CD4-positive, alpha-beta T cell treated with Interferon alpha-2 for 1 hour (primary cell): ENCODE measurements at regions not wholly inside any gene's neighbourhood (a gene's known extent, or its start where the extent isn't known, plus 50 kb on each side); places are given as distances from the start of the nearest gene placed in this dataset.

ENCODE experiments used
- DNase-seq, 2 donors: peaks; one replicate each; pipeline ENCODE4 v3.0.0-alpha.2; 2020 to 2022

DNA sequence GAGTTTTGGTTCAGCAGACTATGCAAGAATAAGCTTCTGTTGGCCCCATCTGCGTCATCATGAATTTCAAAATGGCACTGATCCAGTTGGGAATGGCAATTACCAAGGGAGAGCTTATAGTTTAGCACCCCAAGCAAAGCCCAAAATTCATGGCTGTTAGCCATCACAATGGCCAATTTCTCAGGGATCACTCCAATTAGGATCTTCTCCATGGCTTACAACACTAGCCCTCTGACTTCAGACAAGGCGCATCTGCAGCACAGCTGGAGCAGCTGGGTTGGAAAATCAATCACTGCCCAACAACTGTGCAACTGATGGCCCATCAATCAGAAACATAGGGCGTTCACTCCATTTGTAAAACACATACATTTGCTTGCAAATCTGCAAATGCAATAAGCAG, 273.6 kb downstream of the SRBD1 start:
- DNase-seq, result no peak

DNA sequence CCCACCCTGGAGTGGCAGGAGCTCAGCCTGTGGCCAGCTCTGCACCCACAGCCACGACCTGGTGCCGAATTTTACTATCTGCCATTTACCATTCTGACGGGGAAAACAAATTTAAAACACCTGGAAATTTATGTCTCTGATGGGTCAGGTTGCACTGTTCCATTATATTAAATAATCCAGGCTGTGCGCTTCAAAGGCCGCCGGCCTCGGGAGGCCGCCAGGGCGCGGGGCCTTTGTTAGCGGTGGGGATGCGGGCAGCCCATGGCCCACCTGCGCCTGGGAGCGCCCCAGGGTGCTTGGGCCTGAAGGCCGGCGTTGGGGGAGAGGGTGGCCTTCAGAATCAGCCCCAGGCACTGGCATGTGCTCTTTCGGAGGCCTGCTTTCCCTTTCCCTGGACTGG, 276.9 kb downstream of the SRBD1 start:
- DNase-seq, result no peak

GRCh38 chr2:45332567-45332966, 278.5 kb downstream of the SRBD1 start:
- DNase-seq, result no peak

DNA sequence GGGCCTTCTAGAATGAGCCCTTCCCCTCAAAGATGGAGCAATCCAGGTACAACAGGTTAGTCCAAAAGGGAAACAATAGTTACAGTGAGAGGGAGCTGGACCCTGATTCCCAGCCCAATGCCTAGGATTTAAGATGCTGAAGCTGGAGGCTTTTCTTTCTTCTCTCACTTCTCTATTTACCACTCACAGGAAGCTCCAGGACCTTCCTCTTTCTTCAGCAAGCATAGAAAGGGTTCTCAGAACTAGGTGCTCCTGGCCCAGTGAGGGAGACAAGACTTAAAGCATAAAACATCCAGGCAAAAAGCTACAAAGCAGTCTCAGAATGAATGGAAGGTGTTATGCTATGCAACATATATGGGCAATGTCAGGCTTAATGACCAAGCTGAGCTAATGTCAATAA, 279.0 kb downstream of the SRBD1 start:
- no peak for DNase-seq

GRCh38 chr2:45331410-45331786, 279.7 kb downstream of the SRBD1 start:
- DNase-seq, result no peak

GRCh38 chr2:45330637-45331409, 280.2 kb downstream of the SRBD1 start:
- no peak for DNase-seq

GRCh38 chr2:45330108-45330507, 281.0 kb downstream of the SRBD1 start:
- DNase-seq, result no peak

GRCh38 chr2:45329045-45329677, 281.9 kb downstream of the SRBD1 start:
- no peak for DNase-seq

DNA sequence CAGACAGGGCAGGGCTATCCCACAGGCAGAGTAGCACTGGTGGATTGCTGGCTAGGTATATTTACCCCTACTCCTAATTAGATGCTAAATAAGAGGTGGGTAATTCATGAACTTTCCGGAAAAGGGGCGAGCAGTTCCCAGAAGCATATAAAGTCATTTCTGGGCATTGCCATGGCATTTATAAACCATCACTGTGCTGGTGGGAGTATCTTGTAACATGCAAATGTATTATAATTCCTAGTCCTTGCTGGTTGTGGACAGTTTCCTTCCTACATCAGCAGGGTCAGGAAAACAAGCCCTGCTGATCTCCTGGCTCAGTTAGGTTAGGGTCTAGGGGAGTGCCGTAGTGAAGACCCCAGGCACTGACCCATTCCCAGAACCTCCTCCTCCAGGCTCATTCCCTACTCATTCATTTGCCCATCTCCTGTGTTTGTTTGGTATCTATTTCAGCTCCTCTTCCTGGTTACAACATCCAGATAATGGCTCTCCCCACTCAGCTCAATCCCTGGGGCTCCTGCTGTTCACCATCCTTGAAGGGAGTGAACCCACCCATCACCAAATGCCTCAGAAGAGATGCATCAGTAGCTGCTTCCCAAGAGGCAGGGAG, 282.7 kb downstream of the SRBD1 start:
- DNase-seq, result no peak

DNA sequence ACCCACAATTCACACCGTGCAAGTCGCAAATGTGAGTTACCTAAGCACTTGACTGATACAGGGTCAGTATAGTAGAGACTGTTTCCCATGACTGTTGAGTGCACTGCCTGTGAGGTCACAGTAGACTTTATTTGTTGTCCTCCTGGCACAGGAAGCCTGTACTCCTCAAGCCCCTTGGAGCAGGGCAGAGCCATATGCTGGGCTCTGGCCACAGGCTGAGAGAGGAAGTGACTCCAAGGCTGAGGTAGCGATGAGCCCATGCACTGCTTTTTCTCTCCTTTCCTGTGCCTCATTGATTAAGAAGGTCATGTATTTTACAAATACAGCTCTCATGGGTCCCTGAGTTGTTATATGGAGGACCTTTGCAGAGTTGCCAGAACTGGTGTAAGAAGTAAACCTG, 287.7 kb downstream of the SRBD1 start:
- DNase-seq, result no peak

- DNase-seq, result no peak
These were observed 290.1 kb downstream of the SRBD1 start for GRCh38 chr2:45320956-45321355.

- no peak for DNase-seq
These were observed 291.2 kb downstream of the SRBD1 start for GRCh38 chr2:45319683-45320455.

DNA sequence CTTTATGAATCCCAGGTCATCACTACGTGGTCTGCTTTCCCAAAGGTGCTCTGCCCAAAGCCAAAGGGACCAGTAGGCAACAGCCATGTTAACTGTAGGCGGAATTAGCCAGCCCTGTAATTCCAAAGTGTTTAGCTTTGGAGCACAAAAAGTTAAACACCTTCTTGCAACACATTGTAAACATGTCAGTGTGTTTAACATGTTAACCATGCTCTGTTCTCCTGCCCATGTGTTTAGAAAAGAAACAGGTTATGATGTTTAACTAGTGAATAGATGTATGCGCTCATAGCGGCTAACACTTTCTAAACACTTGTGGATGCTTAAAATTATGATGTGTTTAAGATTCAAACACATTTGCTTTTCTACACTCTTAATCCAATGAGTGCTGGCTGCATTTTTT, 292.4 kb downstream of the SRBD1 start:
- DNase-seq, result no peak

- DNase-seq, result no peak
These were observed 294.3 kb downstream of the SRBD1 start for GRCh38 chr2:45316576-45317338.

DNA sequence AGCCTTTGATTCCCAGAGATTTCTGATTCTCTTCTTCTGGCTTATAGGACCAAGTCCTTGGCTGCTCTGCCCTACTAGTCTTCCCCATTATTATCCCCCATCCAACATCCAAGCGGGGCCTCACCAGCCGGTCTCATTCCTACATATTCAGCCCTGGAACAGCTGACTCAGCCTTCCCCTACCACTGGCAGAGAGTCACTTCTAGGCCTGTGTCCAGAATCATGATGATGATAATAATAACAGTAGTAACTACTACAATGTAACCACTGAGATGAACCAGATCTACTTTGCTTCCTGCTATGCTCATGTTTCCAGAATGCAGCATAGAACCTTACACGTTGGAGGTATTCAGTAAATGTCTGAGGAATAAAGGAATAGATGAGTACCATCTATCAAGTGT, 295.2 kb downstream of the SRBD1 start:
- no peak for DNase-seq

- no peak for DNase-seq
These were observed 298.8 kb downstream of the SRBD1 start for GRCh38 chr2:45312275-45312674.

DNA sequence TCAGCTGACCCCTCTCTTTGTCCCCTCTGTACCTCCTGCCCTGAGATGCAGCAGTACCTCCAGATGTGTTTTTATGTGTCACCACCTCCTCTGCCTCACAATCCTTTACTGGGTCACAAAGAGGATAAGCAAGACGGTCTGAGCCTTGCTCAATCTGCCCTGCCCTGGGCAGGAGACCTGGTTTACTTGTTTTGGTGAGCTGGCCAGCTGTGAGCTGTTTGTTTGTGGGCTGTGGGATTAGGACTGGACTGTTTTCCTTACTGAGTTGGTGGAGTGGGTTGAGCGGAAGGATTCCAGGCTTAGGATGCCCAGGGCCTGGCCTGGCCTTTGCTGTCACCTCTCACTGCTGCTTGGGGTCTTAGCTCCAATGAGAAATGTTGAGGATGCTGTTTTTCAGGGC, 299.5 kb downstream of the SRBD1 start:
- no peak for DNase-seq

GRCh38 chr2:45307147-45307546, 297.9 kb upstream of the SIX2 start:
- no peak for DNase-seq

GRCh38 chr2:45305599-45305998, 296.3 kb upstream of the SIX2 start:
- no peak for DNase-seq

DNA sequence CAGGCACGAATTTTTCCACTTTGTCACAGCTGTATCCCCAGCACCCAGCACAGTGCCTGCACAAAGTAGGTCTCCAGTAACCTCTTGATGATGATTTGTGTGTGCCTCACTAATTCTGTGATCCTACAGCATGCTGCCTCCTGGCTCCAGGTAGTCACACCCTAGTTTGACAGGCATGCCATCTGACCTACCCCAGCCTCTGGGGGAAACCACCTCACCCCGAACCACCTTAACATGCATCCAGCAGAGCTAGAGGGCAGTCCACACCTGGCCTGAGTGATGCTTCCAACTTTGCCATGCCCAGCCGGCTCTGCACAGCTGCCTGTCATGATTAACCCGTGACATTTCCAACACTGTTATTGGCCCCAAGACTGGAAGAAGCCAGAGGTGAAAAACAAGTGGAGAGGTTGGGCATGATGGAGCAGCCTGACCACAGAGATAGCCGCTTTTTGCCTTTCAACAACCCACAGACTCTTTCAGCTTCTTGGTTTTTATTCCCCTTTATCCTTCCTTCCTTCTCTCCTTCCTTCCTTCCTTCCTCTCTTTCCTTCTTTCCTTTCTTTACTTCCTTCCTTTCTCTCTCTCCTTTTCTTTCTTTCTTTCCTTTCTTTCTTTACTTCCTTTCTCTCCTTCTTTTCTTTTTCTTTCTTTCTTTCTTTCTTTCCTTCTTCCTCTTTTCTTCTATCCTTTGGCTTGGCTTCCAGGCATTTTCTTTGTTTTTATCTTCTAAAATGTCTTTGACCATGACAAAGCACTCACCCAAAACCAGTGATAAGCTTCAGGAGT, 294.4 kb upstream of the SIX2 start:
- DNase-seq, result no peak

- DNase-seq, result no peak
These were observed 292.3 kb upstream of the SIX2 start for GRCh38 chr2:45301307-45302277.
